Upper lobe of left lung (tissue), 6 donors: ENCODE measurements at regions not wholly inside any gene's neighbourhood (a gene's known extent, or its start where the extent isn't known, plus 50 kb on each side); places are given as distances from the start of the nearest gene placed in this dataset.

Experiments
- ATAC-seq, 2 donors: fragments of 200-7000 bp; cut with Tn5 transposase; one replicate each; pipeline ENCODE4 v1.9.1; 2022; ENCODE audit warnings: mild to moderate bottlenecking in 2 of 2, moderate library complexity in 2 of 2; ENCODE audit not compliant: low FRiP score in 2 of 2
- DNase-seq, 2 donors: peaks; one replicate each; pipeline ENCODE4 v3.0.0-alpha.2; 2019 to 2020
- H3K27ac ChIP-seq, 4 donors: fragments of 200-600 bp; sonication (generic); one replicate each; pipeline ENCODE4 v1.5.1; 2016 to 2019
- H3K27me3 ChIP-seq, 4 donors: fragments of 200-600 bp; sonication (generic); one replicate each; pipeline ENCODE4 v1.5.1; 2017 to 2019
- H3K36me3 ChIP-seq, 4 donors: fragments of 200-600 bp; sonication (generic); one replicate each; pipeline ENCODE4 v1.5.1; 2016 to 2019
- H3K4me1 ChIP-seq, 4 donors: fragments of 200-600 bp; sonication (generic); one replicate each; pipeline ENCODE4 v1.5.1; 2018 to 2019
- H3K4me3 ChIP-seq, 4 donors: fragments of 200-600 bp; sonication (generic); one replicate each; pipeline ENCODE4 v1.5.1; 2017 to 2019; ENCODE audit warnings: mild to moderate bottlenecking in 2 of 4, moderate library complexity in 1 of 4
- H3K9me3 ChIP-seq, 4 donors: fragments of 200-600 bp; sonication (generic); one replicate each; pipeline ENCODE4 v1.5.1; 2018 to 2019
- CTCF ChIP-seq, 6 experiments: fragments of 450-650 bp in 4 of 6; fragments of 200-600 bp in 2 of 6; sonication (generic) in 2 of 6; IDR thresholded peaks; one replicate each; pipeline ENCODE4 v1.5.1; 2016 to 2019; ENCODE audit warnings: antibody characterized with exemption in 6 of 6
- EP300 ChIP-seq, 4 donors: sonication (generic); formaldehyde crosslinking; IDR thresholded peaks; one replicate each; pipeline ENCODE4 v1.5.1; 2017; ENCODE audit warnings: antibody characterized with exemption in 4 of 4, control low read depth in 2 of 4
- POLR2A ChIP-seq, 4 donors: fragments of 450-650 bp; IDR thresholded peaks; one replicate each; pipeline ENCODE4 v1.5.1; 2016 to 2017; ENCODE audit warnings: antibody characterized with exemption in 4 of 4, mild to moderate bottlenecking in 2 of 4
- POLR2AphosphoS5 ChIP-seq, 2 donors: sonication (generic); formaldehyde crosslinking; IDR thresholded peaks; one replicate each; pipeline ENCODE4 v1.5.1; 2017; ENCODE audit warnings: antibody characterized with exemption in 2 of 2
- WGBS, 2 donors: methylation state at CpG; one replicate each; pipeline ENCODE4 v1.1.5; 2017 to 2018; 5-methylcytosine and 5-hydroxymethylcytosine counted together
- donor health status: DM: no; HTN: no; CAD: no; lungs with moderate emphysema.
- donor health status: DM: no; HTN: yes; CAD: no; lungs with severe emphysema.

GRCh38 chr4:156584100-156584499 is 387.5 kb downstream of the PDGFC start:
- TF ChIP-seq POLR2A (IDR thresholded peaks at IDR 0.05) (no peak), CTCF (IDR thresholded peaks at IDR 0.05) (no peak), POLR2AphosphoS5 (IDR thresholded peaks at IDR 0.05) (no peak), EP300 (IDR thresholded peaks at IDR 0.05) (no peak)
- Histone ChIP-seq H3K9me3 (no peaks in the 10 kb centered on the region), H3K4me1 (no peaks in the 10 kb centered on the region), H3K27me3 (no peaks in the 10 kb centered on the region), H3K4me3 (no peak overlapping the region), H3K36me3 (no peaks in the 10 kb centered on the region), H3K27ac (no peak overlapping the region)
- DNase-seq (no peak), ATAC-seq (no peak)
- 65 to 69% methylated on average over 5 of the region's 5 CpGs for WGBS, 2 donors

GRCh38 chr4:156583265-156583664 is 388.3 kb downstream of the PDGFC start:
- ATAC-seq (no peak), DNase-seq (no peak)
- Histone ChIP-seq H3K27ac (no peak overlapping the region), H3K9me3 (no peaks in the 10 kb centered on the region), H3K36me3 (no peaks in the 10 kb centered on the region), H3K27me3 (no peaks in the 10 kb centered on the region), H3K4me1 (no peaks in the 10 kb centered on the region), H3K4me3 (no peak overlapping the region)
- TF ChIP-seq POLR2AphosphoS5 (IDR thresholded peaks at IDR 0.05) (no peak), CTCF (IDR thresholded peaks at IDR 0.05) (no peak), POLR2A (IDR thresholded peaks at IDR 0.05) (no peak), EP300 (IDR thresholded peaks at IDR 0.05) (no peak)
- 83 to 92% methylated on average over 2 of the region's 2 CpGs for WGBS, 2 donors

- TF ChIP-seq POLR2AphosphoS5 (IDR thresholded peaks at IDR 0.05) (no peak), CTCF (IDR thresholded peaks at IDR 0.05) (no peak), EP300 (IDR thresholded peaks at IDR 0.05) (no peak), POLR2A (IDR thresholded peaks at IDR 0.05) (no peak)
- ATAC-seq (no peak), DNase-seq (no peak)
- H3K9me3 ChIP-seq: no peaks in the 10 kb centered on the region
- no peaks in the 10 kb centered on the region for H3K4me1 ChIP-seq
- H3K4me3 ChIP-seq: no peak overlapping the region
- 54 to 62% methylated on average over 3 of the region's 3 CpGs for WGBS, 2 donors
- no peaks in the 10 kb centered on the region for H3K27me3 ChIP-seq
- H3K27ac ChIP-seq: no peak overlapping the region
- H3K36me3 ChIP-seq: no peaks in the 10 kb centered on the region
Observed at GRCh38 chr4:156581282-156582063, 390.1 kb downstream of the PDGFC start.

GRCh38 chr4:156578713-156579112 is 392.9 kb downstream of the PDGFC start:
- no peak for TF ChIP-seq EP300 (IDR thresholded peaks at IDR 0.05)
- no peak for TF ChIP-seq POLR2A (IDR thresholded peaks at IDR 0.05)
- no peak for TF ChIP-seq POLR2AphosphoS5 (IDR thresholded peaks at IDR 0.05)
- no peak for TF ChIP-seq CTCF (IDR thresholded peaks at IDR 0.05)
- ATAC-seq (no peak), DNase-seq (no peak)
- Histone ChIP-seq H3K36me3 (no peaks in the 10 kb centered on the region), H3K4me3 (no peak overlapping the region), H3K9me3 (no peaks in the 10 kb centered on the region), H3K27me3 (no peaks in the 10 kb centered on the region), H3K4me1 (no peaks in the 10 kb centered on the region), H3K27ac (no peak overlapping the region)

GRCh38 chr4:156578005-156578404 is 393.6 kb downstream of the PDGFC start:
- DNase-seq (no peak), ATAC-seq (no peak)
- no peak for TF ChIP-seq EP300 (IDR thresholded peaks at IDR 0.05)
- no peak for TF ChIP-seq POLR2A (IDR thresholded peaks at IDR 0.05)
- no peak for TF ChIP-seq POLR2AphosphoS5 (IDR thresholded peaks at IDR 0.05)
- TF ChIP-seq CTCF (IDR thresholded peaks at IDR 0.05): no peak
- 40 to 56% methylated on average over 4 of the region's 4 CpGs for WGBS, 2 donors
- Histone ChIP-seq H3K27ac (no peak overlapping the region), H3K36me3 (no peaks in the 10 kb centered on the region), H3K4me3 (no peak overlapping the region), H3K9me3 (no peaks in the 10 kb centered on the region), H3K4me1 (no peaks in the 10 kb centered on the region), H3K27me3 (no peaks in the 10 kb centered on the region)
